Neural progenitor cell (in vitro differentiated cells): ENCODE measurements at regions not wholly inside any gene's neighbourhood (a gene's known extent, or its start where the extent isn't known, plus 50 kb on each side); places are given as distances from the start of the nearest gene placed in this dataset.

Source experiments
- CTCF ChIP-seq: fragments of 200-600 bp; sonication (generic); IDR thresholded peaks from 2 replicates; pipeline ENCODE4 v1.5.1; 2017; ENCODE audit warnings: antibody characterized with exemption, mild to moderate bottlenecking
- EZH2 ChIP-seq: fragments of 200-600 bp; sonication (generic); IDR thresholded peaks from 2 replicates; pipeline ENCODE4 v1.6.1; 2017; ENCODE audit warnings: antibody characterized with exemption, mild to moderate bottlenecking, moderate library complexity
- EZH2phosphoT487 ChIP-seq: fragments of 200-600 bp; sonication (generic); IDR thresholded peaks from 2 replicates; pipeline ENCODE4 v1.6.1; 2017; ENCODE audit warnings: antibody characterized with exemption

GRCh38 chr13:58397596-58398387, 766.2 kb downstream of the PCDH17 start:
- no peak for TF ChIP-seq CTCF
- TF ChIP-seq EZH2 = no peak
- no peak for TF ChIP-seq EZH2phosphoT487
